Upper lobe of left lung (tissue), 4 donors: ENCODE measurements at regions not wholly inside any gene's neighbourhood (a gene's known extent, or its start where the extent isn't known, plus 50 kb on each side); places are given as distances from the start of the nearest gene placed in this dataset.

Experiments
- POLR2A ChIP-seq, 4 donors: fragments of 450-650 bp; IDR thresholded peaks; one replicate each; pipeline ENCODE4 v1.5.1; 2016 to 2017; ENCODE audit warnings: antibody characterized with exemption in 4 of 4, mild to moderate bottlenecking in 2 of 4
- POLR2AphosphoS5 ChIP-seq, 2 donors: sonication (generic); formaldehyde crosslinking; IDR thresholded peaks; one replicate each; pipeline ENCODE4 v1.5.1; 2017; ENCODE audit warnings: antibody characterized with exemption in 2 of 2
- TF ChIP-seq, protein P1 (sequence below), 6 experiments: fragments of 450-650 bp in 4 of 6; fragments of 200-600 bp in 2 of 6; sonication (generic) in 2 of 6; IDR thresholded peaks; one replicate each; pipeline ENCODE4 v1.5.1; 2016 to 2019; ENCODE audit warnings: antibody characterized with exemption in 6 of 6

DNA sequence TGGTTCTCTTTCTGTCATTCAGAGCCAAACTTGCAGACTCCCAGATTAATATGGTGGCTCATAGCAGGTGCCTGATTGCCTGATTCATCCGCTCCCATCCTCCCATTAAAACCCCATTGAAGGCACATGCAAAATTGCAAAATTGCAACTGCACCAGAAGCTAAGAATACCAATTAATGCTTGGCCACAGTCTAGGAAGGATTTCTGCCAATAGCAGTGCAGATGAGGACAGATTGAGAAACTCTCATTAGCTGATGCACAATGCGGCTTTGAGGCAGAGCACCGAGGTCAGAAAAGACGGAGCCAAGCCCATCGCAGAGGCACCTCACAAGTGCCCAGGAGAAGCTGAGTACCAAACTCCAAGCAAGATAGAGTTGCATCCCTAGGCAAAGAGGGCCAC is 172.8 kb downstream of the ARL4C start:
- TF ChIP-seq, protein P1, sequence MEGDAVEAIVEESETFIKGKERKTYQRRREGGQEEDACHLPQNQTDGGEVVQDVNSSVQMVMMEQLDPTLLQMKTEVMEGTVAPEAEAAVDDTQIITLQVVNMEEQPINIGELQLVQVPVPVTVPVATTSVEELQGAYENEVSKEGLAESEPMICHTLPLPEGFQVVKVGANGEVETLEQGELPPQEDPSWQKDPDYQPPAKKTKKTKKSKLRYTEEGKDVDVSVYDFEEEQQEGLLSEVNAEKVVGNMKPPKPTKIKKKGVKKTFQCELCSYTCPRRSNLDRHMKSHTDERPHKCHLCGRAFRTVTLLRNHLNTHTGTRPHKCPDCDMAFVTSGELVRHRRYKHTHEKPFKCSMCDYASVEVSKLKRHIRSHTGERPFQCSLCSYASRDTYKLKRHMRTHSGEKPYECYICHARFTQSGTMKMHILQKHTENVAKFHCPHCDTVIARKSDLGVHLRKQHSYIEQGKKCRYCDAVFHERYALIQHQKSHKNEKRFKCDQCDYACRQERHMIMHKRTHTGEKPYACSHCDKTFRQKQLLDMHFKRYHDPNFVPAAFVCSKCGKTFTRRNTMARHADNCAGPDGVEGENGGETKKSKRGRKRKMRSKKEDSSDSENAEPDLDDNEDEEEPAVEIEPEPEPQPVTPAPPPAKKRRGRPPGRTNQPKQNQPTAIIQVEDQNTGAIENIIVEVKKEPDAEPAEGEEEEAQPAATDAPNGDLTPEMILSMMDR (IDR thresholded peaks at IDR 0.05) = no peak
- TF ChIP-seq POLR2A (IDR thresholded peaks at IDR 0.05) (no peak), POLR2AphosphoS5 (IDR thresholded peaks at IDR 0.05) (no peak)
